ENCODE measurements at regions not wholly inside any gene's neighbourhood (a gene's known extent, or its start where the extent isn't known, plus 50 kb on each side); places are given as distances from the start of the nearest gene placed in this dataset.

DNA sequence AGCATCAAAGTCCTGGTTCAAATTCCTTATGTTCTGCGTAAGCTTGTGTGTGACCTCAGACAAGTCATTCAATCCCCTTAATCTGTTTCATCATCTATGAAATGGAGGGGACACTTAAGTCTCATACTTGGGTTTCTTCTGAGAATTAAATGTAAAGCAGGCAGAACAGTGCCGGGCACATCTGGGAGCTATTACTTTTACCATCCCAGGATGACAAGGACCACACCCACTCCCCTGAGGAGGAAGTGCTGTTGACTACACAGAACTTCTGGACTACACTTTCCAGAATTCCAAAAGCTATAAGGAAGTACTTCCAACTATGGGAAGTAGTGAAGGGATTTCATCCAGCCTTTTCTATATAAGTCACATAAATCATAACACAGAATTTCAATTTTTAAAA lies 294.9 kb downstream of the IPMK start:
- no peaks in the 10 kb centered on the region for H3K27me3 Mint-ChIP-seq
- H3K36me3 Mint-ChIP-seq, result no peaks in the 10 kb centered on the region
- no peaks in the 10 kb centered on the region for H3K4me1 Mint-ChIP-seq (ENCODE audit: low read depth)
- no peak overlapping the region for H3K4me3 Mint-ChIP-seq
- peaks cover 3% of the 10 kb centered on the region for H3K9me3 Mint-ChIP-seq (ENCODE audit: low read depth)
- H3K27ac Mint-ChIP-seq, result no peak overlapping the region

GRCh38 chr10:57968328-57969016 lies 299.2 kb downstream of the IPMK start:
- H3K9me3 Mint-ChIP-seq (ENCODE audit: low read depth), result no peaks in the 10 kb centered on the region
- no peak overlapping the region for H3K27ac Mint-ChIP-seq
- H3K4me3 Mint-ChIP-seq, result no peak overlapping the region
- H3K27me3 Mint-ChIP-seq, result no peaks in the 10 kb centered on the region
- no peaks in the 10 kb centered on the region for H3K36me3 Mint-ChIP-seq
- no peaks in the 10 kb centered on the region for H3K4me1 Mint-ChIP-seq (ENCODE audit: low read depth)

DNA sequence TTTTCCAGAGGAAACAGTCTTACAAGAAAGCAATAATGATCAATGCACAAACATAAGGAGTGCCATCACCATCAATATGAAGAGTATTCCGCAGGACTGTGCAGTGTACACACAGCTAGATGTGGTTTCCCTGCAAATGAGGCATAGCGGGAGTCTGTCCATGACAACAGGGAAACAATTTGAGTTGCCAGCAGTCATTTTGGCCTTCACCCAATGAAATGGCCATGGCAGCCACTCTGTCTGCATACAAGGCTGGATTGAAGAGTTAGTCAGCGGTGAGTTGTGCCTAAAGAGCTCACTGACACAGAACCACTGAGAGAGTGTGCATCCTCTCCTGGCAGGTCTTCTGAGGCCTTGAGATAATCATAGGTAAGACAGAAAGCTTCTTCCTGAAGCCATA lies 303.3 kb downstream of the IPMK start:
- Mint-ChIP-seq H3K4me1 (ENCODE audit: low read depth) (no peaks in the 10 kb centered on the region), H3K9me3 (ENCODE audit: low read depth) (no peaks in the 10 kb centered on the region), H3K36me3 (no peaks in the 10 kb centered on the region), H3K27ac (no peak overlapping the region), H3K4me3 (no peak overlapping the region), H3K27me3 (no peaks in the 10 kb centered on the region)

DNA sequence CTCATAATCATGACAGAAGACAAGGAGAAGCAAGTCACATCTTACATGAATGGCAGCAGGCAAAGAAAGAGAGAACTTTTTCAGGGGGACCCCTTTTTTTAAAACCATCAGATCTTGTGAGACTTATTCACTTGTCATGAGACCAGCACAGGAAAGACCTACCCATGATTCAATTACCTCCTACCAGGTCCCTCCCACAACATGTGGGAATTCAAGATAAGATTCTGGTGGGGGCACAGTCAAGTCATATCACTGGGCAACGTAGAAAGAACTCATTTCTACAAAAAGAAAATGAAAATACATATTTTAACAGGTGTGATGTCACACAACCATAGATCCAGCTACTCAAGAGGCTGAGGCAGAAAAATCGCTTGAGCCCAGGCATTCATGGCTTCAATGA lies 304.1 kb downstream of the IPMK start:
- no peak overlapping the region for H3K27ac Mint-ChIP-seq
- no peaks in the 10 kb centered on the region for H3K9me3 Mint-ChIP-seq (ENCODE audit: low read depth)
- H3K36me3 Mint-ChIP-seq, result no peaks in the 10 kb centered on the region
- no peaks in the 10 kb centered on the region for H3K4me1 Mint-ChIP-seq (ENCODE audit: low read depth)
- H3K27me3 Mint-ChIP-seq, result no peaks in the 10 kb centered on the region
- H3K4me3 Mint-ChIP-seq, result no peak overlapping the region

GRCh38 chr10:57962839-57963238 lies 304.9 kb downstream of the IPMK start:
- Mint-ChIP-seq H3K9me3 (ENCODE audit: low read depth) (no peaks in the 10 kb centered on the region), H3K27ac (no peak overlapping the region), H3K27me3 (no peaks in the 10 kb centered on the region), H3K36me3 (no peaks in the 10 kb centered on the region), H3K4me1 (ENCODE audit: low read depth) (no peaks in the 10 kb centered on the region), H3K4me3 (no peak overlapping the region)

DNA sequence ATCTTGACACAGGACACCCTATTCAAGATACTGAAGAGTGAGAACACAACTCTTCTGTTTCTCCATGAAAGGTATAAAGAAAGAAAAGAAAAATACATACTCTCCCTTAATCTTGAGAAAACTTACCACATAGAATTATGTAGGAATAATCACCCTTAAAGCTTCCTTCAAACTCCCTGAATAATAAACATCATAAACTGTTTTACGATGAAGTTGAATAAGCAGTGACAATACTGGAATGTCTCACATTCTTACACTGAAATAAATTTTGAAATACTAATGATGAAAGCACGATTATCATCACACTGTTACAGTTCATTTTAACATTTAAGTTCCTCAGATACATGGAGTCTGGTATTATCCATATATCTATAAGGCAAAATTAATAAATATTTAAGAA lies 306.2 kb downstream of the IPMK start:
- Mint-ChIP-seq H3K27ac (no peak overlapping the region), H3K4me3 (no peak overlapping the region), H3K36me3 (no peaks in the 10 kb centered on the region), H3K27me3 (no peaks in the 10 kb centered on the region), H3K4me1 (ENCODE audit: low read depth) (no peaks in the 10 kb centered on the region), H3K9me3 (ENCODE audit: low read depth) (no peaks in the 10 kb centered on the region)

DNA sequence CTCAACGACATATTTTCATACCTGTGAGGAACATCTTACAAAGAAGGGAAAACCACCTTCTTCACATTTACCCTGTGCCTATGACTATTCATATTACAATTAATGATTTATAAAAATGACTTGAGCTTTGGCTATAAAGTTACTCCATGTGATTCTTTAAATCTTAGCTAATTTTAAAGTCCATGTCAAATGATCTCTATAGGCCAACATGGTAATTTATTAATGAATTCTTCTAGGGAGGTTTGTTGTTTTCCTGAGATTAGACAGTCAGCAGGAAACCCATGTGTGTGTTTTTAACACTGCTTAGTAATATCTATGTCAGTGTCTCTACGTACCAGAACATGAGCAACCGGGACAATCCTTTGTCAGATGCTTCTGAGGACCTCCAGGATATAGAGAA lies 307.3 kb downstream of the IPMK start:
- H3K4me1 Mint-ChIP-seq (ENCODE audit: low read depth), result no peaks in the 10 kb centered on the region
- H3K4me3 Mint-ChIP-seq, result no peak overlapping the region
- no peaks in the 10 kb centered on the region for H3K27me3 Mint-ChIP-seq
- H3K27ac Mint-ChIP-seq, result no peak overlapping the region
- H3K9me3 Mint-ChIP-seq (ENCODE audit: low read depth), result no peaks in the 10 kb centered on the region
- no peaks in the 10 kb centered on the region for H3K36me3 Mint-ChIP-seq

GRCh38 chr10:57959318-57960006 lies 308.2 kb downstream of the IPMK start:
- Mint-ChIP-seq H3K27me3 (no peaks in the 10 kb centered on the region), H3K27ac (no peak overlapping the region), H3K4me1 (ENCODE audit: low read depth) (no peaks in the 10 kb centered on the region), H3K9me3 (ENCODE audit: low read depth) (no peaks in the 10 kb centered on the region), H3K4me3 (no peak overlapping the region), H3K36me3 (no peaks in the 10 kb centered on the region)

DNA sequence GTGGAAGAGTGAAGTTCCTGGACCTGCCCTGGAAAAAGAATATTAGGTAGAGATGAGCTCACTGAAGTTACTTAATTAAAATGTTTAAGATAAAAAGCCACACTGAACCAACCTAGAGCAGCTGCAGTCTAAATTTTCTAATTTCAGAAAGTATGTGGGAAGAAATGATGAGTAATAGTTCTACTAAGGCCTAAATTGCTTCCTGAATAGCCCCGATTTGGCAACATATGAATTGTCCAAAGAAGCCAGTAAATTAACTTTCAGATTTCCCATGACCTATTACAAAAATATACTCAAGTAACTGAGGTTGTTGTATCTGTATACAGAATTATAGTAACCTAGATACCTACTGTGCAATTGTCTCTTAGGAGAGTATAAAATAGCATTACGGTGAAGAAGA lies 312.6 kb downstream of the IPMK start:
- Mint-ChIP-seq H3K4me3 (no peak overlapping the region), H3K27me3 (no peaks in the 10 kb centered on the region), H3K36me3 (no peaks in the 10 kb centered on the region), H3K4me1 (ENCODE audit: low read depth) (no peaks in the 10 kb centered on the region), H3K9me3 (ENCODE audit: low read depth) (no peaks in the 10 kb centered on the region), H3K27ac (no peak overlapping the region)

DNA sequence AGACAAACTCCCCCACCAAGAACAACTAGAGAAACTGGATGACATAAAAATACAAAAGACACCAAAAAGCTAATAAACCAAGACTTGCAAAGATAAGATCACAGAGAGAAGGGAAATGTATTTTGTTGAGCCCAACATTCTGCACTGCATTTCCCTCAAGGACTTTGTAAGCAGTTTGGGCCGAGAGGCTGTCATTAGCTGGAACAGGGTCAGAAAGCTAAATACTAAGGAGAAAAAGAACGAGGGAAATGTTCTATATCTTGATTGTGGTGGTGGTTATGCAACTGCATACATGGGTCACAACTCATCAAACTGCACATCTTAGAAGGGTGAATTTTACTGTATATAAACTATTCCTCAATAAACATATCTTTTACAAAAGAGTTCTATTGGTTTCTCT lies 315.0 kb downstream of the IPMK start:
- Mint-ChIP-seq H3K27me3 (no peaks in the 10 kb centered on the region), H3K4me3 (no peak overlapping the region), H3K4me1 (ENCODE audit: low read depth) (no peaks in the 10 kb centered on the region), H3K9me3 (ENCODE audit: low read depth) (no peaks in the 10 kb centered on the region), H3K36me3 (no peaks in the 10 kb centered on the region), H3K27ac (no peak overlapping the region)

GRCh38 chr10:57950442-57950974 lies 317.2 kb downstream of the IPMK start:
- Mint-ChIP-seq H3K36me3 (no peaks in the 10 kb centered on the region), H3K4me3 (no peak overlapping the region), H3K9me3 (ENCODE audit: low read depth) (no peaks in the 10 kb centered on the region), H3K4me1 (ENCODE audit: low read depth) (no peaks in the 10 kb centered on the region), H3K27ac (no peak overlapping the region), H3K27me3 (no peaks in the 10 kb centered on the region)

- Mint-ChIP-seq H3K27ac (no peak overlapping the region), H3K36me3 (no peaks in the 10 kb centered on the region), H3K9me3 (ENCODE audit: low read depth) (no peaks in the 10 kb centered on the region), H3K4me3 (no peak overlapping the region), H3K27me3 (no peaks in the 10 kb centered on the region), H3K4me1 (ENCODE audit: low read depth) (no peaks in the 10 kb centered on the region)
Measured at GRCh38 chr10:57948796-57949195, 318.9 kb downstream of the IPMK start.

DNA sequence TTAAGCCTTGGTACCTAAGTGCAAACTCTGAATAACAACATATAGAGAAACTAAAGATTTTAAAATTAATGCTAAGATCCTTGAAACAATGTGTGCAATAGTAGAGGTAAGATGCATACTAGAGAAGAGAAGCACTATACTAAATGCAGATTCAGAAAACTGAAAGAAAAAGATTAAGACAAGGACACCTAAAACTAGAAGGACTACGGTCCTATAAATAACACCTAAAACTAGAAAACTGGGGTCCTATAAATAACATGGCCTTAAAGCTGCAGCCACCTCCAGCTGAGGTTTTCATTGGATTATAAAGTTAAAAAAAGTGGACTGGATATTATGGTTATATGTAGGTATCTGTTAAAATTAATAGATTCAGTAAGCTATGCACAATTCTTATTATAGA lies 320.9 kb downstream of the IPMK start:
- no peaks in the 10 kb centered on the region for H3K36me3 Mint-ChIP-seq
- H3K27ac Mint-ChIP-seq, result no peak overlapping the region
- no peaks in the 10 kb centered on the region for H3K9me3 Mint-ChIP-seq (ENCODE audit: low read depth)
- H3K27me3 Mint-ChIP-seq, result no peaks in the 10 kb centered on the region
- H3K4me3 Mint-ChIP-seq, result no peak overlapping the region
- H3K4me1 Mint-ChIP-seq (ENCODE audit: low read depth), result no peaks in the 10 kb centered on the region

- Mint-ChIP-seq H3K4me3 (no peak overlapping the region), H3K27ac (no peak overlapping the region), H3K27me3 (no peaks in the 10 kb centered on the region), H3K4me1 (ENCODE audit: low read depth) (no peaks in the 10 kb centered on the region), H3K9me3 (ENCODE audit: low read depth) (no peaks in the 10 kb centered on the region), H3K36me3 (no peaks in the 10 kb centered on the region)
Measured at GRCh38 chr10:57943701-57944100, 324.0 kb downstream of the IPMK start.

GRCh38 chr10:57925045-57925444 lies 342.6 kb downstream of the IPMK start:
- Mint-ChIP-seq H3K4me3 (no peak overlapping the region), H3K27me3 (no peaks in the 10 kb centered on the region), H3K27ac (no peak overlapping the region), H3K4me1 (ENCODE audit: low read depth) (no peaks in the 10 kb centered on the region), H3K36me3 (no peaks in the 10 kb centered on the region), H3K9me3 (ENCODE audit: low read depth) (peaks cover 18% of the 10 kb centered on the region)

DNA sequence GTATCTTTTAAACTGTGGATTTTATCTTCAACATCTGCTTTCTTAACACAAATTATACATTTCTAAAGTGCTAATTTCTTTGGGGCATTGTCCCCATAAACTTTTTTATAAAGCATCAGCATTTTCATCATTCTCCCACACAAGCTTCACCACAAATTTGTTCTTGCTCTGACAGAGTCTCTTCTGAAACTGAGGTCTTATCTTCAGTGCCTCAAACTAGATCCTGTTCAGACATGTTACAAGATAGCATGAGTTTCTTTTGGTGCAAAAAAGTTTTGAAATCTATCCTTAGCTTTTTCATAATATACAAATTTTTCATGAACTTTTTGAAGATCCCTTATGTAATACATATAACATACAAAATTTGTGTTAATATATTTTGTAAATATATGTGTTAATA lies 346.6 kb downstream of the IPMK start:
- Mint-ChIP-seq H3K9me3 (ENCODE audit: low read depth) (peaks cover 7% of the 10 kb centered on the region), H3K4me1 (ENCODE audit: low read depth) (no peaks in the 10 kb centered on the region), H3K36me3 (no peaks in the 10 kb centered on the region), H3K4me3 (no peak overlapping the region), H3K27ac (no peak overlapping the region), H3K27me3 (no peaks in the 10 kb centered on the region)
